Liver (tissue), 3 donors: ENCODE measurements at regions not wholly inside any gene's neighbourhood (a gene's known extent, or its start where the extent isn't known, plus 50 kb on each side); places are given as distances from the start of the nearest gene placed in this dataset.

Experiments
- GABPA ChIP-seq, 2 donors: IDR thresholded peaks in 1 of 2; conservative IDR thresholded peaks in 1 of 2; 2 replicates each; pipeline ENCODE4 v1.6.1; 2016; ENCODE audit warnings: antibody characterized with exemption in 2 of 2, mild to moderate bottlenecking in 1 of 2, moderate library complexity in 1 of 2
- HNF4G ChIP-seq: IDR thresholded peaks from 2 replicates; pipeline ENCODE4 v1.6.1; 2016; ENCODE audit warnings: antibody characterized with exemption
- NR2F2 ChIP-seq: IDR thresholded peaks from 2 replicates; pipeline ENCODE4 v1.6.1; 2016; ENCODE audit warnings: antibody characterized with exemption
- TAF1 ChIP-seq: conservative IDR thresholded peaks from 2 replicates; pipeline ENCODE4 v1.6.1; 2016; ENCODE audit warnings: antibody characterized with exemption, mild to moderate bottlenecking
- YY1 ChIP-seq: IDR thresholded peaks from 2 replicates; pipeline ENCODE4 v1.6.1; 2016; ENCODE audit warnings: antibody characterized with exemption, mild to moderate bottlenecking
- TF ChIP-seq, protein P1 (sequence below): fragments of 150-350 bp; IDR thresholded peaks from 2 replicates; pipeline ENCODE4 v1.5.1; 2017; ENCODE audit warnings: improper control_type of control experiment, low read depth, low read length; ENCODE audit not compliant: missing input control
- TF ChIP-seq, protein P2 (sequence below): IDR thresholded peaks from 2 replicates; pipeline ENCODE4 v1.6.1; 2016; ENCODE audit warnings: antibody characterized with exemption, mild to moderate bottlenecking
- TF ChIP-seq, protein P3 (sequence below): IDR thresholded peaks from 2 replicates; pipeline ENCODE4 v1.6.1; 2016; ENCODE audit warnings: antibody characterized with exemption
- donor health status: healthy.
- donor health status: healthy.

DNA sequence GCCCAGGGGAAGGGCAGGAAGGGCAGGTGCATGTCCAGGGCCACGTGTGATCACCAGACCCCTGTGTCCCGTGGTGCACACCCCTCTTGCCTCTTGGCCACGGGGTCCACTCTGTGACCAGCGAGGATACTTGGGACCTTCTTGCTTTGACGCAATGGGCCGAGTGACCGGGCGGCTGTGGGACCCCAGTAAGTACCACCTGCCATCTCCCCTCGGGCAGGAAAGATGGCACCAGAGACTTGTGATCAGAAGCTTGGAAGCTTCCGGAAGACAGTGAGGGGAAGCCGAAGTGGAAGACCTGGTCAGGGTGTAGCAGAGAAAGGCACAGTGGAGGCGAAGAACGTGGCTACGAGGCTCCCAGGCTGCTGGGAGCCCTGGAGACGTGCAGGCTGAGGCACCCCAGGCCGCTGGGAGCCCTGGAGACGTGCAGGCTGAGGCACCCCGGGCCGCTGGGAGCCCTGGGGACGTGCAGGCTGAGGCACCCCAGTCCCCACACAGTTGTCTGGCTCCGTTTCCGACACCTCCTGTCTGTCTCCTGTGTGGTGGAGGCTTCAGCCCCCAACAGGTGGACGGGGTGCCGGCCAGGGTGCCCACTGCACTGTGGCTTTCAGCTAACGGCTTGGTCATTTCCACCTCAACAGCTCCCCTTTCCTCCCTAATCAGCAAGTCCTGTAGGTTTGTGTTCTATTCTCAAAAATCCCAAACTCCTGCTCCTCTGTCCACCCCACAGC lies 663.5 kb downstream of the BRD1 start:
- TF ChIP-seq YY1 (no peak), GABPA (IDR thresholded peaks at IDR 0.05 in 1 of 2, conservative IDR thresholded peaks at IDR 0.05 in 1 of 2) (no peak), NR2F2 (no peak), TAF1 (no peak), HNF4G (no peak)
- TF ChIP-seq, protein P1, sequence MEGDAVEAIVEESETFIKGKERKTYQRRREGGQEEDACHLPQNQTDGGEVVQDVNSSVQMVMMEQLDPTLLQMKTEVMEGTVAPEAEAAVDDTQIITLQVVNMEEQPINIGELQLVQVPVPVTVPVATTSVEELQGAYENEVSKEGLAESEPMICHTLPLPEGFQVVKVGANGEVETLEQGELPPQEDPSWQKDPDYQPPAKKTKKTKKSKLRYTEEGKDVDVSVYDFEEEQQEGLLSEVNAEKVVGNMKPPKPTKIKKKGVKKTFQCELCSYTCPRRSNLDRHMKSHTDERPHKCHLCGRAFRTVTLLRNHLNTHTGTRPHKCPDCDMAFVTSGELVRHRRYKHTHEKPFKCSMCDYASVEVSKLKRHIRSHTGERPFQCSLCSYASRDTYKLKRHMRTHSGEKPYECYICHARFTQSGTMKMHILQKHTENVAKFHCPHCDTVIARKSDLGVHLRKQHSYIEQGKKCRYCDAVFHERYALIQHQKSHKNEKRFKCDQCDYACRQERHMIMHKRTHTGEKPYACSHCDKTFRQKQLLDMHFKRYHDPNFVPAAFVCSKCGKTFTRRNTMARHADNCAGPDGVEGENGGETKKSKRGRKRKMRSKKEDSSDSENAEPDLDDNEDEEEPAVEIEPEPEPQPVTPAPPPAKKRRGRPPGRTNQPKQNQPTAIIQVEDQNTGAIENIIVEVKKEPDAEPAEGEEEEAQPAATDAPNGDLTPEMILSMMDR: no peak
- TF ChIP-seq, protein P2, sequence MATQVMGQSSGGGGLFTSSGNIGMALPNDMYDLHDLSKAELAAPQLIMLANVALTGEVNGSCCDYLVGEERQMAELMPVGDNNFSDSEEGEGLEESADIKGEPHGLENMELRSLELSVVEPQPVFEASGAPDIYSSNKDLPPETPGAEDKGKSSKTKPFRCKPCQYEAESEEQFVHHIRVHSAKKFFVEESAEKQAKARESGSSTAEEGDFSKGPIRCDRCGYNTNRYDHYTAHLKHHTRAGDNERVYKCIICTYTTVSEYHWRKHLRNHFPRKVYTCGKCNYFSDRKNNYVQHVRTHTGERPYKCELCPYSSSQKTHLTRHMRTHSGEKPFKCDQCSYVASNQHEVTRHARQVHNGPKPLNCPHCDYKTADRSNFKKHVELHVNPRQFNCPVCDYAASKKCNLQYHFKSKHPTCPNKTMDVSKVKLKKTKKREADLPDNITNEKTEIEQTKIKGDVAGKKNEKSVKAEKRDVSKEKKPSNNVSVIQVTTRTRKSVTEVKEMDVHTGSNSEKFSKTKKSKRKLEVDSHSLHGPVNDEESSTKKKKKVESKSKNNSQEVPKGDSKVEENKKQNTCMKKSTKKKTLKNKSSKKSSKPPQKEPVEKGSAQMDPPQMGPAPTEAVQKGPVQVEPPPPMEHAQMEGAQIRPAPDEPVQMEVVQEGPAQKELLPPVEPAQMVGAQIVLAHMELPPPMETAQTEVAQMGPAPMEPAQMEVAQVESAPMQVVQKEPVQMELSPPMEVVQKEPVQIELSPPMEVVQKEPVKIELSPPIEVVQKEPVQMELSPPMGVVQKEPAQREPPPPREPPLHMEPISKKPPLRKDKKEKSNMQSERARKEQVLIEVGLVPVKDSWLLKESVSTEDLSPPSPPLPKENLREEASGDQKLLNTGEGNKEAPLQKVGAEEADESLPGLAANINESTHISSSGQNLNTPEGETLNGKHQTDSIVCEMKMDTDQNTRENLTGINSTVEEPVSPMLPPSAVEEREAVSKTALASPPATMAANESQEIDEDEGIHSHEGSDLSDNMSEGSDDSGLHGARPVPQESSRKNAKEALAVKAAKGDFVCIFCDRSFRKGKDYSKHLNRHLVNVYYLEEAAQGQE: no peak
- TF ChIP-seq, protein P3, sequence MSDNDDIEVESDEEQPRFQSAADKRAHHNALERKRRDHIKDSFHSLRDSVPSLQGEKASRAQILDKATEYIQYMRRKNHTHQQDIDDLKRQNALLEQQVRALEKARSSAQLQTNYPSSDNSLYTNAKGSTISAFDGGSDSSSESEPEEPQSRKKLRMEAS: no peak
